GM18505 (cell line): ENCODE measurements at regions not wholly inside any gene's neighbourhood (a gene's known extent, or its start where the extent isn't known, plus 50 kb on each side); places are given as distances from the start of the nearest gene placed in this dataset.
"Not testable (repeated sequence)": the region's sequence is repeated elsewhere in the genome, so short reads cannot be mapped to it uniquely, and the experiment has no call there.

Experiments
- ATAC-seq: cut with Tn5 transposase; IDR thresholded peaks from one replicate; pipeline ENCODE4 v1.9.1; 2021; ENCODE audit not compliant: unreplicated experiment
- POLR2A ChIP-seq: IDR thresholded peaks from 4 replicates; pipeline ENCODE4 v1.6.1; 2011; ENCODE audit warnings: borderline replicate concordance; ENCODE audit not compliant: insufficient read depth, insufficient read length; ENCODE audit errors: extremely low read depth

DNA sequence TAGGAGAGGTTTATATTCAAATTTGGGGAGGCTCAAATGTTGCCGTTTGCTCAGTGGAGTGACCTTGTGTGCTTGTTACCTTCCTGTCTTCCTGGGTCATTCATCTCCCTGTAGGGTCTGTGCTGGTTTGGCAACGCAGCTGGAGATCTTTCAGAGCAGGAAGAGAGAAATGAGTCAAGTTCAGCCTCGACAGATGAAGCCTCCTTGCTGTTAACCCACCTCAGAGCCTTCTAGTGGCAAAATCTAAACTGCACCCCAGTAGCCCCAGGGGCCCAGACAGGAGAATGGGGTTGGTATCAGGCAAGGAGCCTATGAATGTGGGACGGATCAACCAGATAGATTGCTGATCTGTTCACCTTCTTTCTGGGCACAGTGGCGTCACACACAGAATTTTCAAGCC lies 999.3 kb downstream of the VRK1 start:
- ATAC-seq: no peak
- no peak for TF ChIP-seq POLR2A

DNA sequence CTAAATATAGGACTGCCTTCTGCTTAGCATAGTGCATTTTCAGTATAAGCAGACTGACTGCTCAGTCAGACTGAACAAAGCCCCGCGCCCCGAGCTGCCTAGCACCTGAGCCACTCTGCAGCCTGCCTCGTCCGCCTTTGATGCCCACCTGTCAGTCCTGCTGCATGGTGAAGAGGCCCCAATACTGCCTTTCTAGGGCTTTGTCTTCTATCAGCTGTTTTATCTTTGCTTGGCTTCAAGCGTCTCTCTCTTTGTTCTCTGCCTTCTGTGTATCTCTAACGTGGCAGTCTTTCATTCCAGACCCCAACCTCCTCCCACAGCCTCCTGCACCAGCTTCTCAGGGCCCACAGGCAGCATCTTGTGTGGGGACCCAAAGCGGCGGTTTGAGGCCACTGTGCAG lies 1001.0 kb downstream of the VRK1 start:
- no peak for TF ChIP-seq POLR2A
- no peak for ATAC-seq

GRCh38 chr14:97802430-97803373 lies 1005.5 kb downstream of the VRK1 start:
- TF ChIP-seq POLR2A: no peak
- no peak for ATAC-seq

GRCh38 chr14:97804056-97804455 lies 1006.9 kb downstream of the VRK1 start:
- ATAC-seq: no peak
- TF ChIP-seq POLR2A: no peak

- TF ChIP-seq POLR2A: no peak
- no peak for ATAC-seq
Observed at GRCh38 chr14:97806891-97807290, 1009.7 kb downstream of the VRK1 start.

DNA sequence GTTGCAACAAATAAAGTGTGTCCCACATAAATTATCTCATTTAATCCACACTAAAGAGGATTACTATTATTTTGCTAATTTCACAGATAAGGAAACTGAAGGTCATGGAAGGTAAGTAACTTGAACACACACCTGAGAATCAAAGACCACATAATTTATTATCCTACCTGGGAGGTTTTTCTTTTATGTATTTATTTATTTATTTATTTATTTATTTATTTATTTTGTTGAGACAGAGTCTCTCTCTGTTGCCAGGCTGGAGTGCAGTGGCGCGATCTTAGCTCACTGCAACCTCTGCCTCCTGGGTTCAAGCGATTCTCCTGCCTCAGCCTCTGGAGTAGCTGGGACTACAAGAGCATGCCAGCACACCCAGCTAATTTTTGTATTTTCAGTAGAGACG lies 1011.4 kb downstream of the VRK1 start:
- not testable (repeated sequence) for ATAC-seq

DNA sequence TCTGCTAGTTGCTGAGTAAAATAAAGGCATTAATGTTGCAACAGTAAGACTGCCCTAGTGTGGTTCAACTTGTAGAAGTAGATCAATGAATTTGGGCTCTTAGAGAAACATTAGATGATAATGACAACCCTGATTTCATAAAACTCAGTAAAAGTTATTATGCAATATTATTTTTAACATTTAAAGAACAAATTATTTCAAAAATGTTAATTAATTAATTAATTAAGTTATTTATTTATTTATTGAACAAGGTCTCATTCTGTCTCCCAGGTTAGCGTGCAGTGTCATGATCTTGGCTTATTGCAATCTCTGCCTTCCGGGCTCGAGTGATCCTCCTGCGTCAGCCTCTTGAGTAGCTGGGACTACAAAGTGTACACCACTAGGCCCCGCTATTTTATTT lies 1016.4 kb downstream of the VRK1 start:
- TF ChIP-seq POLR2A: no peak
- no peak for ATAC-seq

- no peak for TF ChIP-seq POLR2A
- no peak for ATAC-seq
Observed at GRCh38 chr14:97820781-97821180, 1023.6 kb downstream of the VRK1 start.

DNA sequence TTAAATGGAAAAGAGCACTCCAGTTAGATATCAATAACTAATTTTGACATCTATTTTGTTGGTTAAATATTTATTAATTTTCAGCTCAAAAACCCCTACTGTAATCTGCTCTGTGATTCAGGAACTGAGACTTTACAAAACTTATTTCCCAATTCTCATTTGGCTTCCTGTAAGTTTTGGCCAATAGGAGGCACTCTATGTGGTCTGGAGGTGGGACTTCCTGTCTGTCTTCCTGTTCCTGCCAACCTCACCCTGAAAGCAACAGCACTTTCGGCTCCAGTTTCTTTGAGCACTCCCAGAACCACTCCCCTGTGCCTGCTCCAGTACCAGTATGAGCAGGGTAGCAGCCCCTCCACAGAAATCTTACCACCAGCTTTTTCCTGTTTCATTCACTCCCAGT lies 1027.0 kb downstream of the VRK1 start:
- no peak for ATAC-seq
- TF ChIP-seq POLR2A: no peak

DNA sequence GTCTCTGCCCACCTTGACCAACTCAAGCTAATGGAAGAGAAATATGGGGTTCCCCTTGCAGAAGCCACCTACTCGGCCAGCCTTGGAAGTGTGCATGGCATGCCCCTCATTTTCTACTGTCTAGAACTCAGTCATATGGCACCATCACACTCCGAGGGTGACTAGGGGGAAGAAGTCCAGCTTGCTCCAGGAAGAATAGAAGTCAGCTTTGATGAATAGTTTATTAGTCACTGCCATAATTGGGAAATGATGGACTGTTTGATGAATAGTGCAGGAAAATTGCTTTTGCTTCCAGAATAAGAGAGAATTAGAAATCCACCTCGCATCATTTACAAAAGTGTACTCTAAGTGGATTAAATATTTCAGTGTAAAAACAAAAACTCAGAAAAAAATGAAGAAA lies 1030.6 kb downstream of the VRK1 start:
- ATAC-seq: no peak
- TF ChIP-seq POLR2A: no peak

GRCh38 chr14:97832776-97833175 lies 1035.6 kb downstream of the VRK1 start:
- no peak for TF ChIP-seq POLR2A
- no peak for ATAC-seq

- ATAC-seq: no peak
- no peak for TF ChIP-seq POLR2A
Observed at GRCh38 chr14:97838986-97839385, 1041.8 kb downstream of the VRK1 start.

- ATAC-seq: no peak
- TF ChIP-seq POLR2A: no peak
Observed at GRCh38 chr14:97840159-97840558, 1043.0 kb downstream of the VRK1 start.

- no peak for ATAC-seq
- TF ChIP-seq POLR2A: no peak
Observed at GRCh38 chr14:97841762-97842161, 1044.6 kb downstream of the VRK1 start.
